Ascending aorta (tissue), 2 donors: ENCODE measurements at regions not wholly inside any gene's neighbourhood (a gene's known extent, or its start where the extent isn't known, plus 50 kb on each side); places are given as distances from the start of the nearest gene placed in this dataset.

ENCODE experiments used
- DNase-seq, 2 donors: peaks; one replicate each; pipeline ENCODE4 v3.0.0-alpha.2; 2019; ENCODE audit warnings: low spot score in 2 of 2
- H3K27ac ChIP-seq, 2 donors: fragments of 200-600 bp; sonication (generic); one replicate each; pipeline ENCODE4 v1.5.1; 2016 to 2017; ENCODE audit warnings: mild to moderate bottlenecking in 1 of 2
- H3K27me3 ChIP-seq: fragments of 200-600 bp; sonication (generic); one replicate; pipeline ENCODE4 v1.5.1; 2017
- H3K36me3 ChIP-seq, 2 donors: fragments of 200-600 bp; sonication (generic); one replicate each; pipeline ENCODE4 v1.5.1; 2016
- H3K4me1 ChIP-seq, 2 donors: fragments of 200-600 bp; sonication (generic); one replicate each; pipeline ENCODE4 v1.5.1; 2016 to 2017; ENCODE audit warnings: mild to moderate bottlenecking in 1 of 2
- H3K4me3 ChIP-seq, 2 donors: fragments of 200-600 bp; sonication (generic); one replicate each; pipeline ENCODE4 v1.5.1; 2016 to 2017; ENCODE audit warnings: mild to moderate bottlenecking in 1 of 2
- H3K9me3 ChIP-seq, 2 donors: fragments of 200-600 bp; sonication (generic); one replicate each; pipeline ENCODE4 v1.5.1; 2016
- CTCF ChIP-seq, 3 experiments: fragments of 200-600 bp in 2 of 3; fragments of 450-650 bp in 1 of 3; sonication (generic) in 2 of 3; IDR thresholded peaks; one replicate each; pipeline ENCODE4 v1.5.1; 2016 to 2019; ENCODE audit warnings: antibody characterized with exemption in 3 of 3, mild to moderate bottlenecking in 1 of 3, moderate library complexity in 1 of 3
- intact Hi-C: fragments of 100-400 bp; cut with DNase I; formaldehyde crosslinking; loops from one replicate; pipeline ENCODE4 v1.15.1; 2023

GRCh38 chr4:153976954-153977353 is 188.1 kb upstream of the SFRP2 start:
- Histone ChIP-seq H3K27ac (no peak overlapping the region), H3K27me3 (no peaks in the 10 kb centered on the region), H3K4me3 (no peak overlapping the region), H3K9me3 (no peaks in the 10 kb centered on the region), H3K36me3 (no peaks in the 10 kb centered on the region), H3K4me1 (no peaks in the 10 kb centered on the region)
- intact Hi-C loops = no loop called here
- DNase-seq = no peak
- no peak for TF ChIP-seq CTCF (IDR thresholded peaks at IDR 0.05)

GRCh38 chr4:153974452-153974851 is 185.6 kb upstream of the SFRP2 start:
- DNase-seq = no peak

GRCh38 chr4:153973942-153974341 is 185.1 kb upstream of the SFRP2 start:
- Histone ChIP-seq H3K36me3 (no peaks in the 10 kb centered on the region), H3K9me3 (no peaks in the 10 kb centered on the region), H3K27ac (no peak overlapping the region), H3K27me3 (no peaks in the 10 kb centered on the region), H3K4me3 (no peak overlapping the region), H3K4me1 (no peaks in the 10 kb centered on the region)
- DNase-seq = no peak
- intact Hi-C loops = no loop called here
- TF ChIP-seq CTCF (IDR thresholded peaks at IDR 0.05) = no peak

More at GRCh38 chr4:153974452-153974851, 185.6 kb upstream of the SFRP2 start:
- TF ChIP-seq CTCF (IDR thresholded peaks at IDR 0.05) = no peak
- intact Hi-C loops = no loop called here
- Histone ChIP-seq H3K27ac (no peak overlapping the region), H3K36me3 (no peaks in the 10 kb centered on the region), H3K4me1 (no peaks in the 10 kb centered on the region), H3K27me3 (no peaks in the 10 kb centered on the region), H3K9me3 (no peaks in the 10 kb centered on the region), H3K4me3 (no peak overlapping the region)

GRCh38 chr4:153971899-153972298 is 183.0 kb upstream of the SFRP2 start:
- intact Hi-C loops = no loop called here
- DNase-seq = no peak
- no peak overlapping the region for H3K27ac ChIP-seq
- no peak overlapping the region for H3K4me3 ChIP-seq
- no peaks in the 10 kb centered on the region for H3K9me3 ChIP-seq
- no peak for TF ChIP-seq CTCF (IDR thresholded peaks at IDR 0.05)
- no peaks in the 10 kb centered on the region for H3K36me3 ChIP-seq
- H3K27me3 ChIP-seq = no peaks in the 10 kb centered on the region
- no peaks in the 10 kb centered on the region for H3K4me1 ChIP-seq

- Histone ChIP-seq H3K36me3 (no peaks in the 10 kb centered on the region), H3K4me3 (no peak overlapping the region), H3K4me1 (no peaks in the 10 kb centered on the region), H3K27me3 (no peaks in the 10 kb centered on the region), H3K9me3 (no peaks in the 10 kb centered on the region), H3K27ac (no peak overlapping the region)
- no peak for TF ChIP-seq CTCF (IDR thresholded peaks at IDR 0.05)
- DNase-seq = no peak
- intact Hi-C loops = no loop called here
Observed at GRCh38 chr4:153970169-153970568, 181.3 kb upstream of the SFRP2 start.

- Histone ChIP-seq H3K4me1 (no peaks in the 10 kb centered on the region), H3K27me3 (no peaks in the 10 kb centered on the region), H3K4me3 (no peak overlapping the region), H3K9me3 (no peaks in the 10 kb centered on the region), H3K27ac (no peak overlapping the region), H3K36me3 (no peaks in the 10 kb centered on the region)
- no peak for DNase-seq
- intact Hi-C loops = no loop called here
- TF ChIP-seq CTCF (IDR thresholded peaks at IDR 0.05) = no peak
Observed at GRCh38 chr4:153969542-153969941, 180.7 kb upstream of the SFRP2 start.
